ENCODE measurements at regions not wholly inside any gene's neighbourhood (a gene's known extent, or its start where the extent isn't known, plus 50 kb on each side); places are given as distances from the start of the nearest gene placed in this dataset.
A peak's percentile ranks its signal among the peaks of the same experiment; 100 is the strongest.

GRCh38 chr7:137172105-137172590, 171.4 kb downstream of the PTN start:
- Histone ChIP-seq H3K36me3 (ENCODE audit: insufficient read depth, low read length) (no peaks in the 10 kb centered on the region), H3K9me3 (ENCODE audit: low read length) (no peaks in the 10 kb centered on the region), H3K27me3 (ENCODE audit: insufficient read depth, low read length, poor library complexity, severe bottlenecking) (no peaks in the 10 kb centered on the region), H3K4me1 (ENCODE audit: insufficient read depth, low read length) (no peaks in the 10 kb centered on the region), H3K27ac (ENCODE audit: low read depth, low read length) (no peak overlapping the region), H3K4me3 (ENCODE audit: low read length) (no peak overlapping the region)
- ChIA-PET POLR2A (no interaction called here), CTCF (no interaction called here)
- no peaks in the 10 kb centered on the region for H3K4me1 Mint-ChIP-seq
- no peak for DNase-seq
- H3K27ac Mint-ChIP-seq: no peak overlapping the region
- peaks cover 0 to 35% (median 9%) of the 10 kb centered on the region in 5 donors for H3K9me3 Mint-ChIP-seq
- H3K4me3 Mint-ChIP-seq: no peak overlapping the region
- H3K36me3 Mint-ChIP-seq: no peaks in the 10 kb centered on the region
- no peaks in the 10 kb centered on the region for H3K27me3 Mint-ChIP-seq

DNA sequence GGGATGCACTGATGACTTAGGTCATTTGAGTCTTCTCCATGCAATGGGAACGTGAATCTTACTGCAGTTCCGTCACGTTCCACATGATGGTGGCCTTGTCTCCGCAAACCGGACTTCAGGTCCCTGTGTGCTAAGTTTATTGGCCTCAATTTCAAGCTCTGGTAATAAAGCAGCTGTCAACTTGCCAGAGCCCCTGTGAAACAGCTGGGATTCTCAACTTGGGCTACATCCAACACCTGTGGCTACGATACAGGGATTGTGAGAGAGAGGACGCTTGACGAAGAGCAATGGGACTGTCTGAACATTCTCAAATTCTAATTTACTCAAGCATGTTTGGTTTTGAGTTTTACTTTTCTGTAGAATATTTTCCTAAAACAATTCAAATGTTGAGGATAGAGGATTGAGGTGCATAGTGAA, 174.2 kb downstream of the PTN start:
- Mint-ChIP-seq H3K4me1 (no peaks in the 10 kb centered on the region), H3K27me3 (no peaks in the 10 kb centered on the region), H3K4me3 (no peak overlapping the region), H3K27ac (no peak overlapping the region), H3K36me3 (no peaks in the 10 kb centered on the region), H3K9me3 (peaks cover 3 to 31% (median 9%) of the 10 kb centered on the region in 5 donors)
- ChIA-PET CTCF (no interaction called here), POLR2A (no interaction called here)
- H3K27me3 ChIP-seq (ENCODE audit: insufficient read depth, low read length, poor library complexity, severe bottlenecking): no peaks in the 10 kb centered on the region
- no peaks in the 10 kb centered on the region for H3K36me3 ChIP-seq (ENCODE audit: insufficient read depth, low read length)
- no peak for DNase-seq
- no peak overlapping the region for H3K4me3 ChIP-seq (ENCODE audit: low read length)
- no peaks in the 10 kb centered on the region for H3K4me1 ChIP-seq (ENCODE audit: insufficient read depth, low read length)
- no peak overlapping the region for H3K27ac ChIP-seq (ENCODE audit: low read depth, low read length)
- no peaks in the 10 kb centered on the region for H3K9me3 ChIP-seq (ENCODE audit: low read length)

- H3K4me1 Mint-ChIP-seq: no peaks in the 10 kb centered on the region
- Histone ChIP-seq H3K9me3 (ENCODE audit: low read length) (no peaks in the 10 kb centered on the region), H3K4me1 (ENCODE audit: insufficient read depth, low read length) (no peaks in the 10 kb centered on the region), H3K4me3 (ENCODE audit: low read length) (no peak overlapping the region), H3K36me3 (ENCODE audit: insufficient read depth, low read length) (no peaks in the 10 kb centered on the region), H3K27me3 (ENCODE audit: insufficient read depth, low read length, poor library complexity, severe bottlenecking) (no peaks in the 10 kb centered on the region), H3K27ac (ENCODE audit: low read depth, low read length) (no peak overlapping the region)
- peaks cover 5 to 31% (median 7%) of the 10 kb centered on the region in 5 donors for H3K9me3 Mint-ChIP-seq
- H3K27ac Mint-ChIP-seq: no peak overlapping the region
- CTCF ChIA-PET: no interaction called here
- H3K36me3 Mint-ChIP-seq: no peaks in the 10 kb centered on the region
- H3K27me3 Mint-ChIP-seq: no peaks in the 10 kb centered on the region
- no peak overlapping the region for H3K4me3 Mint-ChIP-seq
- DNase-seq: no peak
- POLR2A ChIA-PET: no interaction called here
Observed at GRCh38 chr7:137167609-137168008, 175.9 kb downstream of the PTN start.

DNA sequence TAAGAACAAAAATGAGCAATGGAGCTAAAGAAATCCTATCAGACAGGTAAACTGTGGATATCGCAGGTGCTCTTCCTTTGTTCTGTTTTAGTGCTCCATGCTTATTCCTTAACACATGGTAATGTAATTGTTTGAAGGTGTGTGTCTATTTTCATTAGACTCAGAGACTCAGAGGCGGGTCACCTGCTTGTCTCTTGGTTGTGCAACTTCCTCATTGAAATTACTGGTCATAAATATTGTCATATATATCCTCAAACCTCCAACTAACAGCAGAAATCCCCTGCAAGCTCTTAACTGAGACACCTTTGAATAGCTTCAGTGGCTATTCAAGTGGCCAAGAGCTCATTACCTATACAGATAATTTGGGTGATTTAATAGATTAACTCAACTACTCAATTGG, 177.2 kb downstream of the PTN start:
- no peak for DNase-seq
- Mint-ChIP-seq H3K27ac (no peak overlapping the region), H3K36me3 (no peaks in the 10 kb centered on the region), H3K9me3 (peaks cover 5 to 36% (median 12%) of the 10 kb centered on the region in 5 donors), H3K4me3 (no peak overlapping the region), H3K27me3 (no peaks in the 10 kb centered on the region), H3K4me1 (no peaks in the 10 kb centered on the region)
- Histone ChIP-seq H3K4me1 (ENCODE audit: insufficient read depth, low read length) (no peaks in the 10 kb centered on the region), H3K27me3 (ENCODE audit: insufficient read depth, low read length, poor library complexity, severe bottlenecking) (no peaks in the 10 kb centered on the region), H3K27ac (ENCODE audit: low read depth, low read length) (no peak overlapping the region), H3K4me3 (ENCODE audit: low read length) (no peak overlapping the region), H3K36me3 (ENCODE audit: insufficient read depth, low read length) (no peaks in the 10 kb centered on the region), H3K9me3 (ENCODE audit: low read length) (no peaks in the 10 kb centered on the region)
- ChIA-PET CTCF (no interaction called here), POLR2A (no interaction called here)

- Histone ChIP-seq H3K4me1 (ENCODE audit: insufficient read depth, low read length) (no peaks in the 10 kb centered on the region), H3K27ac (ENCODE audit: low read depth, low read length) (no peak overlapping the region), H3K4me3 (ENCODE audit: low read length) (no peak overlapping the region), H3K27me3 (ENCODE audit: insufficient read depth, low read length, poor library complexity, severe bottlenecking) (no peaks in the 10 kb centered on the region), H3K9me3 (ENCODE audit: low read length) (no peaks in the 10 kb centered on the region), H3K36me3 (ENCODE audit: insufficient read depth, low read length) (no peaks in the 10 kb centered on the region)
- ChIA-PET POLR2A (no interaction called here), CTCF (no interaction called here)
- Mint-ChIP-seq H3K4me3 (no peak overlapping the region), H3K4me1 (no peaks in the 10 kb centered on the region), H3K27me3 (no peaks in the 10 kb centered on the region), H3K9me3 (peaks cover 5 to 36% (median 12%) of the 10 kb centered on the region in 5 donors), H3K27ac (no peak overlapping the region), H3K36me3 (no peaks in the 10 kb centered on the region)
- no peak for DNase-seq
Observed at GRCh38 chr7:137165786-137166185, 177.7 kb downstream of the PTN start.

- Histone ChIP-seq H3K4me1 (ENCODE audit: insufficient read depth, low read length) (no peaks in the 10 kb centered on the region), H3K4me3 (ENCODE audit: low read length) (no peak overlapping the region), H3K27ac (ENCODE audit: low read depth, low read length) (no peak overlapping the region), H3K36me3 (ENCODE audit: insufficient read depth, low read length) (no peaks in the 10 kb centered on the region), H3K27me3 (ENCODE audit: insufficient read depth, low read length, poor library complexity, severe bottlenecking) (no peaks in the 10 kb centered on the region), H3K9me3 (ENCODE audit: low read length) (no peaks in the 10 kb centered on the region)
- H3K27ac Mint-ChIP-seq: no peak overlapping the region
- CTCF ChIA-PET: no interaction called here
- POLR2A ChIA-PET: no interaction called here
- H3K36me3 Mint-ChIP-seq: no peaks in the 10 kb centered on the region
- no peaks in the 10 kb centered on the region for H3K4me1 Mint-ChIP-seq
- DNase-seq: no peak
- H3K27me3 Mint-ChIP-seq: no peaks in the 10 kb centered on the region
- no peak overlapping the region for H3K4me3 Mint-ChIP-seq
- H3K9me3 Mint-ChIP-seq: peaks cover 5 to 39% (median 12%) of the 10 kb centered on the region in 5 donors
Observed at GRCh38 chr7:137165241-137165640, 178.3 kb downstream of the PTN start.

GRCh38 chr7:137164251-137164650, 179.3 kb downstream of the PTN start:
- H3K4me1 ChIP-seq (ENCODE audit: insufficient read depth, low read length): no peaks in the 10 kb centered on the region
- Mint-ChIP-seq H3K9me3 (peaks cover 5 to 42% (median 12%) of the 10 kb centered on the region in 5 donors), H3K4me1 (no peaks in the 10 kb centered on the region), H3K36me3 (no peaks in the 10 kb centered on the region), H3K27ac (no peak overlapping the region), H3K27me3 (no peaks in the 10 kb centered on the region), H3K4me3 (no peak overlapping the region)
- ChIA-PET POLR2A (no interaction called here), CTCF (no interaction called here)
- no peaks in the 10 kb centered on the region for H3K36me3 ChIP-seq (ENCODE audit: insufficient read depth, low read length)
- no peak overlapping the region for H3K4me3 ChIP-seq (ENCODE audit: low read length)
- no peaks in the 10 kb centered on the region for H3K9me3 ChIP-seq (ENCODE audit: low read length)
- H3K27me3 ChIP-seq (ENCODE audit: insufficient read depth, low read length, poor library complexity, severe bottlenecking): no peaks in the 10 kb centered on the region
- peak in 1 of 5 donors; percentile 42 for DNase-seq
- no peak overlapping the region for H3K27ac ChIP-seq (ENCODE audit: low read depth, low read length)

GRCh38 chr7:137160236-137160635, 183.3 kb downstream of the PTN start:
- no peak for DNase-seq
- Mint-ChIP-seq H3K4me3 (no peak overlapping the region), H3K27ac (no peak overlapping the region), H3K4me1 (no peaks in the 10 kb centered on the region), H3K9me3 (peaks cover 5 to 23% (median 11%) of the 10 kb centered on the region in 5 donors), H3K27me3 (no peaks in the 10 kb centered on the region), H3K36me3 (no peaks in the 10 kb centered on the region)
- H3K36me3 ChIP-seq (ENCODE audit: insufficient read depth, low read length): no peaks in the 10 kb centered on the region
- no peak overlapping the region for H3K27ac ChIP-seq (ENCODE audit: low read depth, low read length)
- H3K4me1 ChIP-seq (ENCODE audit: insufficient read depth, low read length): no peaks in the 10 kb centered on the region
- no peaks in the 10 kb centered on the region for H3K9me3 ChIP-seq (ENCODE audit: low read length)
- CTCF ChIA-PET: no interaction called here
- H3K27me3 ChIP-seq (ENCODE audit: insufficient read depth, low read length, poor library complexity, severe bottlenecking): no peaks in the 10 kb centered on the region
- H3K4me3 ChIP-seq (ENCODE audit: low read length): no peak overlapping the region
- POLR2A ChIA-PET: no interaction called here

- no peak for DNase-seq
- Mint-ChIP-seq H3K27me3 (no peaks in the 10 kb centered on the region), H3K27ac (no peak overlapping the region), H3K4me1 (no peaks in the 10 kb centered on the region), H3K36me3 (no peaks in the 10 kb centered on the region), H3K4me3 (no peak overlapping the region), H3K9me3 (peaks cover 0 to 12% (median 5%) of the 10 kb centered on the region in 5 donors)
- Histone ChIP-seq H3K27ac (ENCODE audit: low read depth, low read length) (no peak overlapping the region), H3K4me1 (ENCODE audit: insufficient read depth, low read length) (no peaks in the 10 kb centered on the region), H3K9me3 (ENCODE audit: low read length) (no peaks in the 10 kb centered on the region), H3K36me3 (ENCODE audit: insufficient read depth, low read length) (no peaks in the 10 kb centered on the region), H3K27me3 (ENCODE audit: insufficient read depth, low read length, poor library complexity, severe bottlenecking) (no peaks in the 10 kb centered on the region), H3K4me3 (ENCODE audit: low read length) (no peak overlapping the region)
- CTCF ChIA-PET: no interaction called here
- POLR2A ChIA-PET: no interaction called here
Observed at GRCh38 chr7:137157256-137157655, 186.3 kb downstream of the PTN start.

Data from CD8-positive, alpha-beta memory T cell (primary cell).